HG02678 (cell line): ENCODE measurements at regions not wholly inside any gene's neighbourhood (a gene's known extent, or its start where the extent isn't known, plus 50 kb on each side); places are given as distances from the start of the nearest gene placed in this dataset.

Source experiments
- ATAC-seq: cut with Tn5 transposase; IDR thresholded peaks from one replicate; pipeline ENCODE4 v1.9.1; 2021; ENCODE audit warnings: mild to moderate bottlenecking, moderate library complexity; ENCODE audit not compliant: unreplicated experiment

- ATAC-seq, result no peak
These were observed 175.9 kb downstream of the BAMBI start for GRCh38 chr10:28853195-28853594.

- no peak for ATAC-seq
These were observed 179.8 kb downstream of the BAMBI start for GRCh38 chr10:28857164-28857563.

GRCh38 chr10:28858646-28859045 is 181.3 kb downstream of the BAMBI start:
- ATAC-seq, result no peak

GRCh38 chr10:28859791-28860190 is 182.5 kb downstream of the BAMBI start:
- no peak for ATAC-seq

GRCh38 chr10:28862219-28862618 is 184.9 kb downstream of the BAMBI start:
- ATAC-seq, result no peak

- no peak for ATAC-seq
These were observed 192.4 kb downstream of the BAMBI start for GRCh38 chr10:28869606-28870201.

- ATAC-seq, result no peak
These were observed 194.3 kb downstream of the BAMBI start for GRCh38 chr10:28871665-28872064.

GRCh38 chr10:28872587-28873165 is 195.4 kb downstream of the BAMBI start:
- no peak for ATAC-seq

- no peak for ATAC-seq
These were observed 196.2 kb downstream of the BAMBI start for GRCh38 chr10:28873540-28873939.

- no peak for ATAC-seq
These were observed 196.9 kb downstream of the BAMBI start for GRCh38 chr10:28874210-28874609.

GRCh38 chr10:28875549-28876081 is 198.3 kb downstream of the BAMBI start:
- ATAC-seq, result no peak

GRCh38 chr10:28878236-28878970 is 201.1 kb downstream of the BAMBI start:
- no peak for ATAC-seq

GRCh38 chr10:28879246-28879645 is 201.9 kb downstream of the BAMBI start:
- no peak for ATAC-seq

- no peak for ATAC-seq
These were observed 202.8 kb downstream of the BAMBI start for GRCh38 chr10:28879875-28880682.

GRCh38 chr10:28880683-28880950 is 203.3 kb downstream of the BAMBI start:
- ATAC-seq, result no peak

- ATAC-seq, result no peak
These were observed 204.0 kb downstream of the BAMBI start for GRCh38 chr10:28881171-28881882.

GRCh38 chr10:28883741-28884423 is 206.6 kb downstream of the BAMBI start:
- ATAC-seq, result no peak

GRCh38 chr10:28890121-28890950 is 213.0 kb downstream of the BAMBI start:
- no peak for ATAC-seq

GRCh38 chr10:28891058-28891713 is 213.9 kb downstream of the BAMBI start:
- ATAC-seq, result no peak
